ENCODE measurements at regions not wholly inside any gene's neighbourhood (a gene's known extent, or its start where the extent isn't known, plus 50 kb on each side); places are given as distances from the start of the nearest gene placed in this dataset.

DNA sequence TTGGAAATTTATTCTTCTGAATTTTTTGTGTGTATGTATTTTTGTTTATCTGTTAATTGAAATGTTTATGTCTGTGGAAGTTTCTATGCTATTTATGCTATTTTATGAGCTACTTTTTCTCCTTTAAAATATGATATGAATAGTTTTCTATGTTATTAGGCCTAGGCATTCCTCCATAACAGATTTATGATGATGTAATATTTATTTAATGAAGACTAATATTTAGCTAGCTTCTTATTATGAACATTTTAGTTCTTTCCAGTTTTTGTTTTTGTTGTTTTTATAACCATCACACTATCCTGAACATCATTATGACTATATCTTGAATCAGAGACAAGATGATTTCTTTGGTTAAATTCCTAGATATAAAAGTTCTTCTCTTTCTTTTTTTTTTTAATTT, 70.7 kb downstream of the P2RY1 start (continued):
- TF ChIP-seq, protein P1, sequence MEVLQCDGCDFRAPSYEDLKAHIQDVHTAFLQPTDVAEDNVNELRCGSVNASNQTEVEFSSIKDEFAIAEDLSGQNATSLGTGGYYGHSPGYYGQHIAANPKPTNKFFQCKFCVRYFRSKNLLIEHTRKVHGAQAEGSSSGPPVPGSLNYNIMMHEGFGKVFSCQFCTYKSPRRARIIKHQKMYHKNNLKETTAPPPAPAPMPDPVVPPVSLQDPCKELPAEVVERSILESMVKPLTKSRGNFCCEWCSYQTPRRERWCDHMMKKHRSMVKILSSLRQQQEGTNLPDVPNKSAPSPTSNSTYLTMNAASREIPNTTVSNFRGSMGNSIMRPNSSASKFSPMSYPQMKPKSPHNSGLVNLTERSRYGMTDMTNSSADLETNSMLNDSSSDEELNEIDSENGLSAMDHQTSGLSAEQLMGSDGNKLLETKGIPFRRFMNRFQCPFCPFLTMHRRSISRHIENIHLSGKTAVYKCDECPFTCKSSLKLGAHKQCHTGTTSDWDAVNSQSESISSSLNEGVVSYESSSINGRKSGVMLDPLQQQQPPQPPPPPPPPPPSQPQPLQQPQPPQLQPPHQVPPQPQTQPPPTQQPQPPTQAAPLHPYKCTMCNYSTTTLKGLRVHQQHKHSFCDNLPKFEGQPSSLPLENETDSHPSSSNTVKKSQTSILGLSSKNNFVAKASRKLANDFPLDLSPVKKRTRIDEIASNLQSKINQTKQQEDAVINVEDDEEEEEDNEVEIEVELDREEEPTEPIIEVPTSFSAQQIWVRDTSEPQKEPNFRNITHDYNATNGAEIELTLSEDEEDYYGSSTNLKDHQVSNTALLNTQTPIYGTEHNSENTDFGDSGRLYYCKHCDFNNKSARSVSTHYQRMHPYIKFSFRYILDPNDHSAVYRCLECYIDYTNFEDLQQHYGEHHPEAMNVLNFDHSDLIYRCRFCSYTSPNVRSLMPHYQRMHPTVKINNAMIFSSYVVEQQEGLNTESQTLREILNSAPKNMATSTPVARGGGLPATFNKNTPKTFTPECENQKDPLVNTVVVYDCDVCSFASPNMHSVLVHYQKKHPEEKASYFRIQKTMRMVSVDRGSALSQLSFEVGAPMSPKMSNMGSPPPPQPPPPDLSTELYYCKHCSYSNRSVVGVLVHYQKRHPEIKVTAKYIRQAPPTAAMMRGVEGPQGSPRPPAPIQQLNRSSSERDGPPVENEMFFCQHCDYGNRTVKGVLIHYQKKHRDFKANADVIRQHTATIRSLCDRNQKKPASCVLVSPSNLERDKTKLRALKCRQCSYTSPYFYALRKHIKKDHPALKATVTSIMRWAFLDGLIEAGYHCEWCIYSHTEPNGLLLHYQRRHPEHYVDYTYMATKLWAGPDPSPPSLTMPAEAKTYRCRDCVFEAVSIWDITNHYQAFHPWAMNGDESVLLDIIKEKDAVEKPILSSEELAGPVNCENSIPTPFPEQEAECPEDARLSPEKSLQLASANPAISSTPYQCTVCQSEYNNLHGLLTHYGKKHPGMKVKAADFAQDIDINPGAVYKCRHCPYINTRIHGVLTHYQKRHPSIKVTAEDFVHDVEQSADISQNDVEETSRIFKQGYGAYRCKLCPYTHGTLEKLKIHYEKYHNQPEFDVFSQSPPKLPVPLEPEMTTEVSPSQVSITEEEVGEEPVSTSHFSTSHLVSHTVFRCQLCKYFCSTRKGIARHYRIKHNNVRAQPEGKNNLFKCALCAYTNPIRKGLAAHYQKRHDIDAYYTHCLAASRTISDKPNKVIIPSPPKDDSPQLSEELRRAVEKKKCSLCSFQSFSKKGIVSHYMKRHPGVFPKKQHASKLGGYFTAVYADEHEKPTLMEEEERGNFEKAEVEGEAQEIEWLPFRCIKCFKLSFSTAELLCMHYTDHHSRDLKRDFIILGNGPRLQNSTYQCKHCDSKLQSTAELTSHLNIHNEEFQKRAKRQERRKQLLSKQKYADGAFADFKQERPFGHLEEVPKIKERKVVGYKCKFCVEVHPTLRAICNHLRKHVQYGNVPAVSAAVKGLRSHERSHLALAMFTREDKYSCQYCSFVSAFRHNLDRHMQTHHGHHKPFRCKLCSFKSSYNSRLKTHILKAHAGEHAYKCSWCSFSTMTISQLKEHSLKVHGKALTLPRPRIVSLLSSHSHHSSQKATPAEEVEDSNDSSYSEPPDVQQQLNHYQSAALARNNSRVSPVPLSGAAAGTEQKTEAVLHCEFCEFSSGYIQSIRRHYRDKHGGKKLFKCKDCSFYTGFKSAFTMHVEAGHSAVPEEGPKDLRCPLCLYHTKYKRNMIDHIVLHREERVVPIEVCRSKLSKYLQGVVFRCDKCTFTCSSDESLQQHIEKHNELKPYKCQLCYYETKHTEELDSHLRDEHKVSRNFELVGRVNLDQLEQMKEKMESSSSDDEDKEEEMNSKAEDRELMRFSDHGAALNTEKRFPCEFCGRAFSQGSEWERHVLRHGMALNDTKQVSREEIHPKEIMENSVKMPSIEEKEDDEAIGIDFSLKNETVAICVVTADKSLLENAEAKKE (CRISPR knock-in tag; IDR thresholded peaks at IDR 0.05), result no peak
- no peak for TF ChIP-seq ZNF114 (CRISPR knock-in tag; IDR thresholded peaks at IDR 0.05)
- TF ChIP-seq CTCF (conservative IDR thresholded peaks at IDR 0.05; ENCODE audit: low read depth in 2 of 2), result no peak
- no peak for TF ChIP-seq NANOG (IDR thresholded peaks at IDR 0.05; ENCODE audit: borderline replicate concordance)

- Mint-ChIP-seq H3K4me3 (no peak overlapping the region), H3K4me1 (no peaks in the 10 kb centered on the region)
- H3F3A ChIP-seq (replicated peaks; ENCODE audit: low read depth), result no peaks in the 10 kb centered on the region
- TF ChIP-seq, protein P1 (CRISPR knock-in tag; IDR thresholded peaks at IDR 0.05), result no peak
- no peak for TF ChIP-seq POLR2AphosphoS5 (IDR thresholded peaks at IDR 0.05; ENCODE audit: low read depth)
- no peak for TF ChIP-seq STAT1 (IDR thresholded peaks at IDR 0.05; ENCODE audit: unreplicated experiment)
- TF ChIP-seq ZNF114 (CRISPR knock-in tag; IDR thresholded peaks at IDR 0.05), result no peak
- TF ChIP-seq EZH2 (IDR thresholded peaks at IDR 0.05; ENCODE audit: low read depth, unreplicated experiment), result no peak
Observed at GRCh38 chr3:152909180-152909883, 74.4 kb downstream of the P2RY1 start.

More at GRCh38 chr3:152909180-152909883, 74.4 kb downstream of the P2RY1 start:
- Histone ChIP-seq H3K27me3 (ENCODE audit: insufficient read depth) (no peaks in the 10 kb centered on the region), H3K36me3 (ENCODE audit: insufficient read depth) (no peaks in the 10 kb centered on the region), H3K4me1 (ENCODE audit: insufficient read depth) (no peaks in the 10 kb centered on the region), H3K27ac (ENCODE audit: low read depth) (no peak overlapping the region), H4K20me1 (replicated peaks; ENCODE audit: insufficient read depth) (no peaks in the 10 kb centered on the region), H3K9me2 (ENCODE audit: insufficient read depth) (no peaks in the 10 kb centered on the region), H3K4me2 (no peak overlapping the region), H2AFZ (no peak overlapping the region), H3K79me2 (replicated peaks; ENCODE audit: insufficient read depth) (no peaks in the 10 kb centered on the region), H3K4me3 (no peak overlapping the region)
- Mint-ChIP-seq H3K27me3 (ENCODE audit: insufficient read depth, low read depth, poor library complexity) (no peaks in the 10 kb centered on the region), H3K9me3 (no peaks in the 10 kb centered on the region; the same call in 2 of the 3 replicates), H3K36me3 (ENCODE audit: low read depth) (no peaks in the 10 kb centered on the region), H3K27ac (peak overlapping the region; percentile 84)
- DNase-seq (ENCODE audit: low spot score) (no peak), ATAC-seq (no peak)

All from GM23338 (cell line).